ENCODE measurements at regions not wholly inside any gene's neighbourhood (a gene's known extent, or its start where the extent isn't known, plus 50 kb on each side); places are given as distances from the start of the nearest gene placed in this dataset.

- TF ChIP-seq CTCF (IDR thresholded peaks at IDR 0.05) (no peak), POLR2A (IDR thresholded peaks at IDR 0.05) (no peak)
Measured at GRCh38 chr2:64399521-64399920, 54.4 kb upstream of the LGALSL start.
